ENCODE measurements at regions not wholly inside any gene's neighbourhood (a gene's known extent, or its start where the extent isn't known, plus 50 kb on each side); places are given as distances from the start of the nearest gene placed in this dataset.

DNA sequence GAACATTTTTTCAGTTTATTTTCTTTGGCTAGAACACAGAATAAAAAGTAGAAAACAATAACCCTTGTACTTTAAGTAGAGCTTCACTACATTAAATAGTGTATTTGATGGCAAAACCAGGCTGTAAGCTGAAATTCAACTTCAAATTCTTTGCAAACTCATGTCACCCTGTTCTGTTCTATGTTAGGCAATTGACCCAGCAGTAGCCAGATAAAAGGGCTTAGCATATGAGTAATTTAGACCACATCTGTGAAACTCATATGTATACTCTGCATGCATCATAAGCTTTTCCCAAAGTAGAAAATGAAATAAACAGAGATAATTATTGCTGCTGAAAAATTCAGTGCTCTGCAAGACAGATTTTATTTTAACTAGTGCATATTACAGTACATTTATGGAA lies 150.2 kb downstream of the GNAI1 start:
- no peak for DNase-seq (ENCODE audit: low spot score)
- TF ChIP-seq, protein P1, sequence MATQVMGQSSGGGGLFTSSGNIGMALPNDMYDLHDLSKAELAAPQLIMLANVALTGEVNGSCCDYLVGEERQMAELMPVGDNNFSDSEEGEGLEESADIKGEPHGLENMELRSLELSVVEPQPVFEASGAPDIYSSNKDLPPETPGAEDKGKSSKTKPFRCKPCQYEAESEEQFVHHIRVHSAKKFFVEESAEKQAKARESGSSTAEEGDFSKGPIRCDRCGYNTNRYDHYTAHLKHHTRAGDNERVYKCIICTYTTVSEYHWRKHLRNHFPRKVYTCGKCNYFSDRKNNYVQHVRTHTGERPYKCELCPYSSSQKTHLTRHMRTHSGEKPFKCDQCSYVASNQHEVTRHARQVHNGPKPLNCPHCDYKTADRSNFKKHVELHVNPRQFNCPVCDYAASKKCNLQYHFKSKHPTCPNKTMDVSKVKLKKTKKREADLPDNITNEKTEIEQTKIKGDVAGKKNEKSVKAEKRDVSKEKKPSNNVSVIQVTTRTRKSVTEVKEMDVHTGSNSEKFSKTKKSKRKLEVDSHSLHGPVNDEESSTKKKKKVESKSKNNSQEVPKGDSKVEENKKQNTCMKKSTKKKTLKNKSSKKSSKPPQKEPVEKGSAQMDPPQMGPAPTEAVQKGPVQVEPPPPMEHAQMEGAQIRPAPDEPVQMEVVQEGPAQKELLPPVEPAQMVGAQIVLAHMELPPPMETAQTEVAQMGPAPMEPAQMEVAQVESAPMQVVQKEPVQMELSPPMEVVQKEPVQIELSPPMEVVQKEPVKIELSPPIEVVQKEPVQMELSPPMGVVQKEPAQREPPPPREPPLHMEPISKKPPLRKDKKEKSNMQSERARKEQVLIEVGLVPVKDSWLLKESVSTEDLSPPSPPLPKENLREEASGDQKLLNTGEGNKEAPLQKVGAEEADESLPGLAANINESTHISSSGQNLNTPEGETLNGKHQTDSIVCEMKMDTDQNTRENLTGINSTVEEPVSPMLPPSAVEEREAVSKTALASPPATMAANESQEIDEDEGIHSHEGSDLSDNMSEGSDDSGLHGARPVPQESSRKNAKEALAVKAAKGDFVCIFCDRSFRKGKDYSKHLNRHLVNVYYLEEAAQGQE (IDR thresholded peaks at IDR 0.05): no peak
- no peak for TF ChIP-seq RAD21 (IDR thresholded peaks at IDR 0.05)
- no peak for TF ChIP-seq TAF1 (conservative IDR thresholded peaks at IDR 0.05)
- TF ChIP-seq HNF4G (IDR thresholded peaks at IDR 0.05): no peak
- no peak for TF ChIP-seq RXRA (IDR thresholded peaks at IDR 0.05)
- TF ChIP-seq JUND (IDR thresholded peaks at IDR 0.05): no peak
- TF ChIP-seq SP1 (IDR thresholded peaks at IDR 0.05): no peak
- no peak for TF ChIP-seq GABPA (IDR thresholded peaks at IDR 0.05 in 1 of 2, conservative IDR thresholded peaks at IDR 0.05 in 1 of 2)
- no peak for TF ChIP-seq NR2F2 (IDR thresholded peaks at IDR 0.05)
- TF ChIP-seq, protein P2, sequence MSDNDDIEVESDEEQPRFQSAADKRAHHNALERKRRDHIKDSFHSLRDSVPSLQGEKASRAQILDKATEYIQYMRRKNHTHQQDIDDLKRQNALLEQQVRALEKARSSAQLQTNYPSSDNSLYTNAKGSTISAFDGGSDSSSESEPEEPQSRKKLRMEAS (IDR thresholded peaks at IDR 0.05): no peak
- no peak for TF ChIP-seq HNF4A (conservative IDR thresholded peaks at IDR 0.05)
- no peak for TF ChIP-seq EGR1 (IDR thresholded peaks at IDR 0.05; ENCODE audit: low read depth in 2 of 2)
- TF ChIP-seq FOXA2 (IDR thresholded peaks at IDR 0.05): no peak
- TF ChIP-seq, protein P3, sequence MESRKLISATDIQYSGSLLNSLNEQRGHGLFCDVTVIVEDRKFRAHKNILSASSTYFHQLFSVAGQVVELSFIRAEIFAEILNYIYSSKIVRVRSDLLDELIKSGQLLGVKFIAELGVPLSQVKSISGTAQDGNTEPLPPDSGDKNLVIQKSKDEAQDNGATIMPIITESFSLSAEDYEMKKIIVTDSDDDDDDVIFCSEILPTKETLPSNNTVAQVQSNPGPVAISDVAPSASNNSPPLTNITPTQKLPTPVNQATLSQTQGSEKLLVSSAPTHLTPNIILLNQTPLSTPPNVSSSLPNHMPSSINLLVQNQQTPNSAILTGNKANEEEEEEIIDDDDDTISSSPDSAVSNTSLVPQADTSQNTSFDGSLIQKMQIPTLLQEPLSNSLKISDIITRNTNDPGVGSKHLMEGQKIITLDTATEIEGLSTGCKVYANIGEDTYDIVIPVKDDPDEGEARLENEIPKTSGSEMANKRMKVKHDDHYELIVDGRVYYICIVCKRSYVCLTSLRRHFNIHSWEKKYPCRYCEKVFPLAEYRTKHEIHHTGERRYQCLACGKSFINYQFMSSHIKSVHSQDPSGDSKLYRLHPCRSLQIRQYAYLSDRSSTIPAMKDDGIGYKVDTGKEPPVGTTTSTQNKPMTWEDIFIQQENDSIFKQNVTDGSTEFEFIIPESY (IDR thresholded peaks at IDR 0.05): no peak
- TF ChIP-seq, protein P4, sequence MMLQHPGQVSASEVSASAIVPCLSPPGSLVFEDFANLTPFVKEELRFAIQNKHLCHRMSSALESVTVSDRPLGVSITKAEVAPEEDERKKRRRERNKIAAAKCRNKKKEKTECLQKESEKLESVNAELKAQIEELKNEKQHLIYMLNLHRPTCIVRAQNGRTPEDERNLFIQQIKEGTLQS (IDR thresholded peaks at IDR 0.05): no peak

DNA sequence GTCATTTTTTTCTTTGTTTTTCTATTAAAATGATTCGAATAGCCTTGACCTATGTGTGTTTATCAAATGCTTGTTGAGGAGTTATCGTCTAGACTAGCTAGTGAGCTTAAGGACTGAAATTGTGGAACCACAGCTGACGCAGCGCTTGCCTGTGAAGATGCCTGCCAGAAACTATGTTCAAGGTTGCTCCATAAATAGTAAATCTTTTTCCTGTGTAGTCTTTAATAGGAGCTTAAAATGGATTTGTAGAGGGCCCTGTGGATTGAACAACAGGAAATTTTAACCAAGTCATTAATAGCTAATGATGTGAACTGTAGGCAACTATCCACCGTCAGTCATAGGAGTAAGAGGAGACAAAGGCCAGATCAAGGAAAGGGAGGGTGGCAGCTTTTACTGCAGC lies 145.1 kb downstream of the GNAI1 start:
- no peak overlapping the region for H3K9ac ChIP-seq (ENCODE audit: low read depth in 1 of 2, low read length in 2 of 2)
- 69% methylated on average over 5 of the region's 5 CpGs for WGBS
- H3K9me3 ChIP-seq (ENCODE audit: control insufficient read depth in 4 of 4, low read length in 3 of 4): no peaks in the 10 kb centered on the region
- DNase-seq (ENCODE audit: low spot score): no peak
- no peaks in the 10 kb centered on the region for H3K4me1 ChIP-seq (ENCODE audit: control insufficient read depth in 4 of 4, insufficient read depth in 4 of 4, low read length in 3 of 4)
- TF ChIP-seq HNF4G (IDR thresholded peaks at IDR 0.05) (no peak), NR2F2 (IDR thresholded peaks at IDR 0.05) (peak; percentile 12)
- H3K27ac ChIP-seq (ENCODE audit: low read depth in 1 of 2, low read length in 2 of 2): no peak overlapping the region
- no peaks in the 10 kb centered on the region for H3K36me3 ChIP-seq (ENCODE audit: control insufficient read depth in 4 of 4, insufficient read depth in 3 of 4, low read depth in 1 of 4, low read length in 3 of 4)
- H3K4me3 ChIP-seq (ENCODE audit: low read depth in 1 of 3, low read length in 3 of 3): no peak overlapping the region
- H3K27me3 ChIP-seq (ENCODE audit: control insufficient read depth in 4 of 4, insufficient read depth in 4 of 4, low read length in 3 of 4): no peaks in the 10 kb centered on the region

More for the DNA sequence above, 150.2 kb downstream of the GNAI1 start:
- no peaks in the 10 kb centered on the region for H3K27me3 ChIP-seq (ENCODE audit: control insufficient read depth in 4 of 4, insufficient read depth in 4 of 4, low read length in 3 of 4)
- H3K36me3 ChIP-seq (ENCODE audit: control insufficient read depth in 4 of 4, insufficient read depth in 3 of 4, low read depth in 1 of 4, low read length in 3 of 4): no peaks in the 10 kb centered on the region
- peaks cover 0 to 6% (median 0%) of the 10 kb centered on the region in 4 donors for H3K4me1 ChIP-seq (ENCODE audit: control insufficient read depth in 4 of 4, insufficient read depth in 4 of 4, low read length in 3 of 4)
- no peak overlapping the region for H3K9ac ChIP-seq (ENCODE audit: low read depth in 1 of 2, low read length in 2 of 2)
- H3K4me3 ChIP-seq (ENCODE audit: low read depth in 1 of 3, low read length in 3 of 3): no peak overlapping the region
- no peaks in the 10 kb centered on the region for H3K9me3 ChIP-seq (ENCODE audit: control insufficient read depth in 4 of 4, low read length in 3 of 4)
- no peak overlapping the region for H3K27ac ChIP-seq (ENCODE audit: low read depth in 1 of 2, low read length in 2 of 2)

Measured in liver (tissue), 7 donors.